IMR-90 (cell line): ENCODE measurements at regions not wholly inside any gene's neighbourhood (a gene's known extent, or its start where the extent isn't known, plus 50 kb on each side); places are given as distances from the start of the nearest gene placed in this dataset.

Source experiments
- ATAC-seq: fragments of 200-7000 bp; cut with Tn5 transposase; 2 replicates; pipeline ENCODE4 v1.9.1; 2020; ENCODE audit warnings: low read depth, mild to moderate bottlenecking, moderate library complexity
- BruUV-seq: library from RNA; stranded (reverse); fragments of 400-500 nt; replicated peaks from 2 replicates; lab custom pipeline; 2021; lab: Mats Ljungman, UMichigan
- CTCF ChIA-PET: fragments of 300-600 bp; formaldehyde crosslinking; extraction: SDS; loops from one replicate; lab custom pipeline; 2021; ENCODE audit warnings: antibody characterized with exemption; lab: Yijun Ruan, JAX
- POLR2A ChIA-PET: fragments of 300-600 bp; sonication (Branson Sonifier 250); formaldehyde crosslinking; loops from one replicate; lab custom pipeline; 2022; ENCODE audit warnings: antibody characterized with exemption; ENCODE audit not compliant: unreplicated experiment; lab: Charles Lee
- DNase-seq: peaks from one replicate; pipeline ENCODE4 v3.0.0; 2013
- H2AFZ ChIP-seq: replicated peaks from 2 replicates; pipeline ENCODE3; 2013; ENCODE audit warnings: low read length, mild to moderate bottlenecking; ENCODE audit not compliant: poor library complexity
- H2AK5ac ChIP-seq: 2 replicates; pipeline ENCODE4 v1.6.1; 2013; ENCODE audit warnings: low read depth, low read length, inconsistent platforms
- H2AK9ac ChIP-seq: replicated peaks from 2 replicates; pipeline ENCODE3; 2013; ENCODE audit warnings: mild to moderate bottlenecking, low read depth, low read length, moderate library complexity; ENCODE audit not compliant: poor library complexity
- H2BK120ac ChIP-seq: 2 replicates; pipeline ENCODE4 v1.6.1; 2013; ENCODE audit warnings: low read depth, low read length, inconsistent platforms
- H2BK15ac ChIP-seq: 3 replicates; pipeline ENCODE4 v1.6.1; 2013; ENCODE audit warnings: low read depth, low read length, inconsistent platforms
- H2BK20ac ChIP-seq: 2 replicates; pipeline ENCODE4 v1.6.1; 2013; ENCODE audit warnings: low read depth, mild to moderate bottlenecking, inconsistent platforms, low read length, moderate library complexity
- H2BK5ac ChIP-seq: 2 replicates; pipeline ENCODE4 v1.6.1; 2013; ENCODE audit warnings: mild to moderate bottlenecking, low read depth, low read length, inconsistent platforms; ENCODE audit not compliant: poor library complexity, severe bottlenecking
- H3K14ac ChIP-seq: replicated peaks from 2 replicates; pipeline ENCODE4 v1.6.1; 2013; ENCODE audit warnings: low read depth, low read length, inconsistent platforms
- H3K18ac ChIP-seq: 2 replicates; pipeline ENCODE4 v1.6.1; 2013; ENCODE audit warnings: low read depth, low read length, control low read depth
- H3K23ac ChIP-seq: 2 replicates; pipeline ENCODE4 v1.6.1; 2013; ENCODE audit warnings: low read depth, low read length, inconsistent platforms
- H3K27ac ChIP-seq: 2 replicates; pipeline ENCODE4 v1.5.1; 2013; ENCODE audit warnings: mild to moderate bottlenecking, control low read depth, low read length; ENCODE audit not compliant: insufficient read depth
- H3K27me3 ChIP-seq: 2 replicates; pipeline ENCODE4 v1.6.1; 2013; ENCODE audit warnings: low read length; ENCODE audit not compliant: control insufficient read depth, insufficient read depth
- H3K36me3 ChIP-seq: 2 replicates; pipeline ENCODE4 v1.6.1; 2013; ENCODE audit warnings: low read length, mixed read lengths; ENCODE audit not compliant: control insufficient read depth, insufficient read depth
- H3K4ac ChIP-seq: 2 replicates; pipeline ENCODE4 v1.6.1; 2013; ENCODE audit warnings: low read depth, low read length, inconsistent platforms
- H3K4me1 ChIP-seq: 2 replicates; pipeline ENCODE4 v1.6.1; 2013; ENCODE audit warnings: low read length, mixed read lengths; ENCODE audit not compliant: control insufficient read depth, insufficient read depth
- H3K4me2 ChIP-seq: 2 replicates; pipeline ENCODE4 v1.6.1; 2013; ENCODE audit warnings: low read depth, mild to moderate bottlenecking, control low read depth, low read length, moderate library complexity
- H3K4me3 ChIP-seq: 2 replicates; pipeline ENCODE4 v1.5.1; 2013; ENCODE audit warnings: low read depth, mild to moderate bottlenecking, control low read depth, low read length, moderate library complexity; ENCODE audit not compliant: insufficient read depth
- H3K56ac ChIP-seq: 2 replicates; pipeline ENCODE4 v1.6.1; 2013; ENCODE audit warnings: low read length, inconsistent platforms; ENCODE audit not compliant: insufficient read depth; ENCODE audit errors: extremely low read depth
- H3K79me1 ChIP-seq, 2 experiments: 2 replicates each; pipeline ENCODE4 v1.6.1; 2013; ENCODE audit warnings: low read length in 2 of 2, inconsistent platforms in 1 of 2, low read depth in 1 of 2
- H3K9ac ChIP-seq: 2 replicates; pipeline ENCODE4 v1.6.1; 2013; ENCODE audit warnings: low read depth, low read length, control low read depth
- H3K9me1 ChIP-seq: 2 replicates; pipeline ENCODE4 v1.6.1; 2013; ENCODE audit warnings: low read length, inconsistent platforms; ENCODE audit not compliant: insufficient read depth
- H3K9me3 ChIP-seq: 2 replicates; pipeline ENCODE4 v1.6.1; 2013; ENCODE audit warnings: low read length; ENCODE audit not compliant: control insufficient read depth, insufficient read depth
- H4K20me1 ChIP-seq: 2 replicates; pipeline ENCODE4 v1.6.1; 2013; ENCODE audit warnings: low read length, inconsistent platforms; ENCODE audit not compliant: insufficient read depth
- H4K5ac ChIP-seq: 2 replicates; pipeline ENCODE4 v1.6.1; 2013; ENCODE audit warnings: mild to moderate bottlenecking, low read depth, low read length, control low read depth
- H4K8ac ChIP-seq, 2 experiments: 2 replicates each; pipeline ENCODE4 v1.6.1; 2013; ENCODE audit warnings: low read depth in 2 of 2, low read length in 2 of 2, control low read depth in 1 of 2, inconsistent platforms in 1 of 2
- H4K91ac ChIP-seq: 2 replicates; pipeline ENCODE4 v1.6.1; 2013; ENCODE audit warnings: low read depth, low read length, inconsistent platforms; ENCODE audit not compliant: insufficient read depth
- FOS ChIP-seq: fragments of 150-350 bp; IDR thresholded peaks from 2 replicates; pipeline ENCODE4 v1.6.1; 2016; ENCODE audit warnings: low read depth, low read length
- RAD21 ChIP-seq: IDR thresholded peaks from 2 replicates; pipeline ENCODE4 v1.6.1; 2012; ENCODE audit warnings: low read length, improper control_type of control experiment
- RFX5 ChIP-seq: IDR thresholded peaks from 2 replicates; pipeline ENCODE4 v1.8.0; 2012; ENCODE audit warnings: low read depth, mild to moderate bottlenecking, low read length, moderate library complexity
- SMC3 ChIP-seq: fragments of 150-350 bp; IDR thresholded peaks from 2 replicates; pipeline ENCODE4 v1.6.1; 2016; ENCODE audit warnings: low read depth, mild to moderate bottlenecking, antibody characterized with exemption, low read length, moderate library complexity
- WGBS, 2 experiments: methylation state at CpG; one replicate each; pipeline versions ENCODE4 v1.1.5 to v1.1.7; 2013; ENCODE audit warnings: missing lambda C conversion rate in 2 of 2; ENCODE audit not compliant: insufficient read length in 1 of 2; ENCODE audit errors: extremely low coverage in 2 of 2; 5-methylcytosine and 5-hydroxymethylcytosine counted together
- dilution Hi-C: fragments of 300-500 bp; cut with HindIII; formaldehyde crosslinking; loops from one replicate; pipeline ENCODE4 v1.14.3; 2018; ENCODE audit warnings: low sequenced_read_pairs; ENCODE audit not compliant: unreplicated experiment
- in situ Hi-C: fragments of 300-500 bp; cut with MboI; formaldehyde crosslinking; loops from 3 replicates; pipeline ENCODE4 v1.14.3; 2019; ENCODE audit warnings: low sequenced_read_pairs, inconsistent platforms, mixed read lengths
- intact Hi-C: fragments of 100-400 bp; cut with micrococcal nuclease; formaldehyde crosslinking; loops from 2 replicates; pipeline ENCODE4 v1.10.0; 2022
- TF ChIP-seq, protein P1 (sequence below): fragments of 150-350 bp; IDR thresholded peaks from 2 replicates; pipeline ENCODE4 v1.6.1; 2016; ENCODE audit warnings: low read depth, mild to moderate bottlenecking, low read length, moderate library complexity, borderline replicate concordance

DNA sequence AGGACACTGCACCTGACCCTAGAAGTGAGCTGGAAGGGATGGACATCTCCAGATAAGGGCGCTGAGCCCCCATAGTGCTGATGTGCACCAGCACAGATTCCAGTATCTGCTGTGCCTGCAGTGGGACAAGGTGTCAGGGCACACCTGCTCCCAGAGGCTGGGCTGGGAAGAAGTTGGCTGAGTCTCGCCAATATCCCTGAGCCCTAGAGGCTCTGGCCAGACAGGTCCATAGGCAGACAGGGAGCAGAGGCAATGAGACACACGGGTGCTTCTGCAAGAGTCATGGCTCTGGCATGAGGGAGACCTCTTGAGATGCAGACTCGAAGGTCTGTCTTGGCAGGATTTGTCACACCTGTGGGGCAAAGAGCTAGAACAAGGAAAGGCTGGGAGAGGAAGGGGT lies 1321.5 kb downstream of the UQCRFS1 start:
- H3K4me3 ChIP-seq, result no peak overlapping the region
- no peak overlapping the region for H3K14ac ChIP-seq
- intact Hi-C loops, result no loop called here
- H3K9me3 ChIP-seq, result peaks cover 57% of the 10 kb centered on the region
- POLR2A ChIA-PET, result no interaction called here
- H3K23ac ChIP-seq, result no peak overlapping the region
- H2BK5ac ChIP-seq, result no peak overlapping the region
- H3K4me1 ChIP-seq, result no peaks in the 10 kb centered on the region
- no peak overlapping the region for H2BK15ac ChIP-seq
- no peak for TF ChIP-seq SMC3
- TF ChIP-seq FOS, result no peak
- no peak for TF ChIP-seq RAD21
- TF ChIP-seq, protein P1, sequence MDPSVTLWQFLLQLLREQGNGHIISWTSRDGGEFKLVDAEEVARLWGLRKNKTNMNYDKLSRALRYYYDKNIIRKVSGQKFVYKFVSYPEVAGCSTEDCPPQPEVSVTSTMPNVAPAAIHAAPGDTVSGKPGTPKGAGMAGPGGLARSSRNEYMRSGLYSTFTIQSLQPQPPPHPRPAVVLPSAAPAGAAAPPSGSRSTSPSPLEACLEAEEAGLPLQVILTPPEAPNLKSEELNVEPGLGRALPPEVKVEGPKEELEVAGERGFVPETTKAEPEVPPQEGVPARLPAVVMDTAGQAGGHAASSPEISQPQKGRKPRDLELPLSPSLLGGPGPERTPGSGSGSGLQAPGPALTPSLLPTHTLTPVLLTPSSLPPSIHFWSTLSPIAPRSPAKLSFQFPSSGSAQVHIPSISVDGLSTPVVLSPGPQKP, result no peak
- no peak for TF ChIP-seq RFX5
- no peak for DNase-seq
- H2BK20ac ChIP-seq, result no peak overlapping the region
- H3K36me3 ChIP-seq, result no peaks in the 10 kb centered on the region
- no peak overlapping the region for H4K5ac ChIP-seq
- no peaks in the 10 kb centered on the region for H3K9me1 ChIP-seq
- H2AK9ac ChIP-seq, result no peak overlapping the region
- H3K4me2 ChIP-seq, result no peak overlapping the region
- no peak overlapping the region for H3K4ac ChIP-seq
- no peaks in the 10 kb centered on the region for H4K20me1 ChIP-seq
- H2AFZ ChIP-seq, result no peak overlapping the region
- H3K18ac ChIP-seq, result no peak overlapping the region
- CTCF ChIA-PET, result no interaction called here
- in situ Hi-C loops, result no loop called here
- H2BK120ac ChIP-seq, result no peak overlapping the region
- no peaks in the 10 kb centered on the region for H3K27me3 ChIP-seq
- no peak overlapping the region for H3K9ac ChIP-seq
- H2AK5ac ChIP-seq, result no peak overlapping the region
- no peaks in the 10 kb centered on the region for H3K79me1 ChIP-seq
- H3K27ac ChIP-seq, result no peak overlapping the region
- no peak for ATAC-seq
- H3K56ac ChIP-seq, result no peak overlapping the region
- BruUV-seq, result no TSS peak
- H4K91ac ChIP-seq, result no peak overlapping the region
- 10% methylated on average over 4 of the region's 4 CpGs; no CpG with 5 or more reads in 1 of the 2 experiments for WGBS, 2 experiments
- no peak overlapping the region for H4K8ac ChIP-seq
- dilution Hi-C loops, result no loop called here
